SK-N-SH (cell line): ENCODE measurements at regions not wholly inside any gene's neighbourhood (a gene's known extent, or its start where the extent isn't known, plus 50 kb on each side); places are given as distances from the start of the nearest gene placed in this dataset.

Experiments used
- CTCF ChIA-PET: fragments of 300-600, 350-600 bp; formaldehyde crosslinking; extraction: SDS; loops from one replicate; lab custom pipeline; 2021; lab: Yijun Ruan, JAX
- POLR2A ChIA-PET: fragments of 350-600 bp; sonication (Branson Sonifier 250); formaldehyde crosslinking; extraction: SDS; loops from one replicate; lab custom pipeline; 2020; ENCODE audit warnings: antibody characterized with exemption, inconsistent platforms; lab: Yijun Ruan, JAX
- DNase-seq: peaks from one replicate; pipeline ENCODE4 v3.0.0; 2012
- H2AFZ ChIP-seq: fragments of 200-600 bp; sonication (generic); 2 replicates; pipeline ENCODE4 v1.8.1; 2016; ENCODE audit warnings: antibody characterized with exemption, mild to moderate bottlenecking, low read depth
- H3F3A ChIP-seq: fragments of 200-600 bp; sonication (generic); replicated peaks from 2 replicates; pipeline ENCODE3; 2016; ENCODE audit warnings: antibody characterized with exemption, mild to moderate bottlenecking; ENCODE audit not compliant: insufficient read depth
- H3K27ac ChIP-seq, 2 experiments: fragments of 200-500 bp in 1 of 2; fragments of 200-600 bp in 1 of 2; sonication (Bioruptor generic) in 1 of 2; sonication (generic), shearing (Covaris generic) in 1 of 2; 2 replicates each; pipeline versions ENCODE4 v1.5.1 to v1.6.1; 2014 to 2016; ENCODE audit warnings: low read depth in 2 of 2, inconsistent platforms in 1 of 2, low read length in 1 of 2, mild to moderate bottlenecking in 1 of 2, mixed read lengths in 1 of 2
- H3K27me3 ChIP-seq: fragments of 200-600 bp; sonication (generic), shearing (Covaris generic); 2 replicates; pipeline ENCODE4 v1.6.1; 2016; ENCODE audit warnings: mixed run types; ENCODE audit not compliant: insufficient read depth
- H3K36me3 ChIP-seq, 2 experiments: fragments of 200-500 bp in 1 of 2; fragments of 200-600 bp in 1 of 2; sonication (Bioruptor generic) in 1 of 2; sonication (generic) in 1 of 2; replicated peaks in 1 of 2; 2 replicates each; pipeline versions ENCODE3 to v1.5.1; 2014 to 2016; ENCODE audit warnings: low read length in 1 of 2, mild to moderate bottlenecking in 1 of 2; ENCODE audit not compliant: insufficient read depth in 2 of 2, control insufficient read depth in 1 of 2
- H3K4me1 ChIP-seq, 2 experiments: fragments of 200-500 bp in 1 of 2; fragments of 200-600 bp in 1 of 2; sonication (Bioruptor generic) in 1 of 2; sonication (generic), shearing (Covaris generic) in 1 of 2; 2 replicates each; pipeline versions ENCODE4 v1.5.1 to v1.6.1; 2014 to 2016; ENCODE audit warnings: low read depth in 1 of 2, low read length in 1 of 2, mixed run types in 1 of 2; ENCODE audit not compliant: insufficient read depth in 2 of 2, control insufficient read depth in 1 of 2
- H3K4me2 ChIP-seq: fragments of 200-600 bp; sonication (generic), shearing (Covaris generic); 2 replicates; pipeline ENCODE4 v1.6.1; 2017; ENCODE audit warnings: mixed run types
- H3K4me3 ChIP-seq, 2 experiments: fragments of 200-500 bp in 1 of 2; fragments of 200-600 bp in 1 of 2; sonication (Bioruptor generic) in 1 of 2; sonication (generic), shearing (Covaris generic) in 1 of 2; 2 replicates each; pipeline versions ENCODE4 v1.5.1 to v1.8.1; 2014 to 2016; ENCODE audit warnings: low read depth in 2 of 2, inconsistent platforms in 1 of 2, low read length in 1 of 2, mild to moderate bottlenecking in 1 of 2, mixed read lengths in 1 of 2, moderate library complexity in 1 of 2
- H3K79me2 ChIP-seq: fragments of 200-600 bp; sonication (generic); 2 replicates; pipeline ENCODE4 v1.8.1; 2017; ENCODE audit warnings: mild to moderate bottlenecking; ENCODE audit not compliant: insufficient read depth
- H3K9ac ChIP-seq: fragments of 200-600 bp; sonication (generic); 2 replicates; pipeline ENCODE4 v1.6.1; 2017; ENCODE audit warnings: mixed run types
- H3K9me2 ChIP-seq: fragments of 200-600 bp; sonication (generic); 2 replicates; pipeline ENCODE4 v1.6.1; 2017; ENCODE audit warnings: mixed run types
- H3K9me3 ChIP-seq: fragments of 200-600 bp; sonication (generic); 2 replicates; pipeline ENCODE4 v1.6.1; 2017; ENCODE audit warnings: mixed run types, mild to moderate bottlenecking, moderate library complexity
- H4K20me1 ChIP-seq: fragments of 200-600 bp; sonication (generic); 2 replicates; pipeline ENCODE4 v1.6.1; 2017; ENCODE audit warnings: mild to moderate bottlenecking, mixed run types; ENCODE audit not compliant: insufficient read depth
- CHD2 ChIP-seq: fragments of 150-350 bp; IDR thresholded peaks from 2 replicates; pipeline ENCODE4 v1.6.1; 2018; ENCODE audit warnings: low read length; ENCODE audit not compliant: partially characterized antibody
- ELF1 ChIP-seq: IDR thresholded peaks from 2 replicates; pipeline ENCODE4 v1.4.0; 2012
- EP300 ChIP-seq, 2 experiments: IDR thresholded peaks; 2 replicates each; pipeline versions ENCODE4 v1.4.0 to v1.6.1; 2012; ENCODE audit warnings: borderline replicate concordance in 1 of 2, low read depth in 1 of 2, low read length in 1 of 2
- EZH2phosphoT487 ChIP-seq: fragments of 200-600 bp; sonication (generic); IDR thresholded peaks from 2 replicates; pipeline ENCODE4 v1.6.1; 2017; ENCODE audit warnings: low read depth, mixed run types, mild to moderate bottlenecking, antibody characterized with exemption, moderate library complexity, borderline replicate concordance
- FOXM1 ChIP-seq: IDR thresholded peaks from 2 replicates; pipeline ENCODE4 v1.4.0; 2012; ENCODE audit warnings: low read depth, mild to moderate bottlenecking
- MEF2A ChIP-seq: IDR thresholded peaks from 2 replicates; pipeline ENCODE4 v1.4.0; 2012; ENCODE audit warnings: low read depth, borderline replicate concordance
- RAD21 ChIP-seq: IDR thresholded peaks from 2 replicates; pipeline ENCODE4 v1.6.1; 2012; ENCODE audit warnings: mild to moderate bottlenecking, low read length
- RFX5 ChIP-seq: IDR thresholded peaks from 2 replicates; pipeline ENCODE4 v1.6.1; 2012; ENCODE audit warnings: mild to moderate bottlenecking, improper control_type of control experiment, low read length
- SMC3 ChIP-seq: IDR thresholded peaks from 2 replicates; pipeline ENCODE4 v1.6.1; 2012; ENCODE audit warnings: low read depth, low read length, improper control_type of control experiment
- TEAD4 ChIP-seq: IDR thresholded peaks from 2 replicates; pipeline ENCODE4 v1.4.0; 2012; ENCODE audit warnings: mild to moderate bottlenecking, borderline replicate concordance; ENCODE audit not compliant: insufficient read depth
- YY1 ChIP-seq: IDR thresholded peaks from 2 replicates; pipeline ENCODE4 v1.4.0; 2012; ENCODE audit warnings: low read depth, mild to moderate bottlenecking
- WGBS: methylation state at CpG from one replicate; pipeline ENCODE4 v1.1.6; 2017; ENCODE audit warnings: low lambda C conversion rate; 5-methylcytosine and 5-hydroxymethylcytosine counted together
- TF ChIP-seq, protein P1 (sequence below): IDR thresholded peaks from 2 replicates; pipeline ENCODE4 v1.4.0; 2012; ENCODE audit warnings: low read depth, borderline replicate concordance
- TF ChIP-seq, protein P2 (sequence below): IDR thresholded peaks from 2 replicates; pipeline ENCODE4; 2012
- TF ChIP-seq, protein P3 (sequence below): IDR thresholded peaks from 2 replicates; pipeline ENCODE4 v1.6.1; 2012; ENCODE audit warnings: mild to moderate bottlenecking, low read depth, low read length, moderate library complexity

DNA sequence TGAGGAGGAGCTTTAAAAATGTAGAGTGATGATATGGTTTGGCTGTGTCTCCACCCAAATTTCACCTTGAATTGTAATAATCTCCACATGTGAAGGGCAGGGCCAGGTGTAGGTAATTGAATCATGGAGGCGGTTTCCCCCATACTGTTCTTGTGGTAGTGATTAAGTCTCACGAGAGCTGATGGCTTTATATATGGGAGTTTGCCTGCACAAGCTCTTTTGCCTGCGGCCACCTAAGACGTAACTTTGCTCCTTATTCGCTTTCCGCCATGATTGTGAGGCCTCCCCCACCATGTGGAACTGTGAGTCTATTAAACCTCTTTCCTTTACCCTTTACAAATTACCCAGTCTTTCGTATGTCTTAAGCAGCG lies 332.0 kb downstream of the RAPGEF2 start (continued):
- TF ChIP-seq, protein P1, sequence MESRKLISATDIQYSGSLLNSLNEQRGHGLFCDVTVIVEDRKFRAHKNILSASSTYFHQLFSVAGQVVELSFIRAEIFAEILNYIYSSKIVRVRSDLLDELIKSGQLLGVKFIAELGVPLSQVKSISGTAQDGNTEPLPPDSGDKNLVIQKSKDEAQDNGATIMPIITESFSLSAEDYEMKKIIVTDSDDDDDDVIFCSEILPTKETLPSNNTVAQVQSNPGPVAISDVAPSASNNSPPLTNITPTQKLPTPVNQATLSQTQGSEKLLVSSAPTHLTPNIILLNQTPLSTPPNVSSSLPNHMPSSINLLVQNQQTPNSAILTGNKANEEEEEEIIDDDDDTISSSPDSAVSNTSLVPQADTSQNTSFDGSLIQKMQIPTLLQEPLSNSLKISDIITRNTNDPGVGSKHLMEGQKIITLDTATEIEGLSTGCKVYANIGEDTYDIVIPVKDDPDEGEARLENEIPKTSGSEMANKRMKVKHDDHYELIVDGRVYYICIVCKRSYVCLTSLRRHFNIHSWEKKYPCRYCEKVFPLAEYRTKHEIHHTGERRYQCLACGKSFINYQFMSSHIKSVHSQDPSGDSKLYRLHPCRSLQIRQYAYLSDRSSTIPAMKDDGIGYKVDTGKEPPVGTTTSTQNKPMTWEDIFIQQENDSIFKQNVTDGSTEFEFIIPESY, result no peak
- TF ChIP-seq FOXM1, result no peak

- H4K20me1 ChIP-seq, result no peaks in the 10 kb centered on the region
- no peak for DNase-seq
- no peaks in the 10 kb centered on the region for H3K36me3 ChIP-seq
- no peaks in the 10 kb centered on the region for H3K79me2 ChIP-seq
- H3F3A ChIP-seq, result peaks cover 10% of the 10 kb centered on the region
- no peak overlapping the region for H3K4me2 ChIP-seq
- CTCF ChIA-PET, result no interaction called here
- no peaks in the 10 kb centered on the region for H3K9me3 ChIP-seq
- H3K9me2 ChIP-seq, result no peaks in the 10 kb centered on the region
- peaks cover 0 to 17% of the 10 kb centered on the region in 2 experiments; a peak in 1 of 4 replicates for H3K4me1 ChIP-seq
- H3K9ac ChIP-seq, result peak overlapping the region; percentile 19; the same call in 1 of the 2 replicates
- 0 out of 2 replicates have a peak overlapping the region, but pooled peaks have one; percentile 46 for H2AFZ ChIP-seq
- H3K4me3 ChIP-seq, result no peak overlapping the region
- TF ChIP-seq MEF2A (no peak), YY1 (no peak), TEAD4 (no peak), SMC3 (no peak), RAD21 (no peak), ELF1 (no peak), CHD2 (no peak), FOXM1 (no peak), EZH2phosphoT487 (no peak), EP300 (IDR thresholded peaks at IDR 0.05; ENCODE audit: borderline replicate concordance in 1 of 2, low read depth in 1 of 2, low read length in 1 of 2) (no peak), RFX5 (no peak)
- TF ChIP-seq, protein P2, sequence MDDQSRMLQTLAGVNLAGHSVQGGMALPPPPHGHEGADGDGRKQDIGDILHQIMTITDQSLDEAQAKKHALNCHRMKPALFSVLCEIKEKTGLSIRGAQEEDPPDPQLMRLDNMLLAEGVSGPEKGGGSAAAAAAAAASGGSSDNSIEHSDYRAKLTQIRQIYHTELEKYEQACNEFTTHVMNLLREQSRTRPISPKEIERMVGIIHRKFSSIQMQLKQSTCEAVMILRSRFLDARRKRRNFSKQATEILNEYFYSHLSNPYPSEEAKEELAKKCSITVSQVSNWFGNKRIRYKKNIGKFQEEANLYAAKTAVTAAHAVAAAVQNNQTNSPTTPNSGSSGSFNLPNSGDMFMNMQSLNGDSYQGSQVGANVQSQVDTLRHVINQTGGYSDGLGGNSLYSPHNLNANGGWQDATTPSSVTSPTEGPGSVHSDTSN, result no peak
- TF ChIP-seq, protein P3, sequence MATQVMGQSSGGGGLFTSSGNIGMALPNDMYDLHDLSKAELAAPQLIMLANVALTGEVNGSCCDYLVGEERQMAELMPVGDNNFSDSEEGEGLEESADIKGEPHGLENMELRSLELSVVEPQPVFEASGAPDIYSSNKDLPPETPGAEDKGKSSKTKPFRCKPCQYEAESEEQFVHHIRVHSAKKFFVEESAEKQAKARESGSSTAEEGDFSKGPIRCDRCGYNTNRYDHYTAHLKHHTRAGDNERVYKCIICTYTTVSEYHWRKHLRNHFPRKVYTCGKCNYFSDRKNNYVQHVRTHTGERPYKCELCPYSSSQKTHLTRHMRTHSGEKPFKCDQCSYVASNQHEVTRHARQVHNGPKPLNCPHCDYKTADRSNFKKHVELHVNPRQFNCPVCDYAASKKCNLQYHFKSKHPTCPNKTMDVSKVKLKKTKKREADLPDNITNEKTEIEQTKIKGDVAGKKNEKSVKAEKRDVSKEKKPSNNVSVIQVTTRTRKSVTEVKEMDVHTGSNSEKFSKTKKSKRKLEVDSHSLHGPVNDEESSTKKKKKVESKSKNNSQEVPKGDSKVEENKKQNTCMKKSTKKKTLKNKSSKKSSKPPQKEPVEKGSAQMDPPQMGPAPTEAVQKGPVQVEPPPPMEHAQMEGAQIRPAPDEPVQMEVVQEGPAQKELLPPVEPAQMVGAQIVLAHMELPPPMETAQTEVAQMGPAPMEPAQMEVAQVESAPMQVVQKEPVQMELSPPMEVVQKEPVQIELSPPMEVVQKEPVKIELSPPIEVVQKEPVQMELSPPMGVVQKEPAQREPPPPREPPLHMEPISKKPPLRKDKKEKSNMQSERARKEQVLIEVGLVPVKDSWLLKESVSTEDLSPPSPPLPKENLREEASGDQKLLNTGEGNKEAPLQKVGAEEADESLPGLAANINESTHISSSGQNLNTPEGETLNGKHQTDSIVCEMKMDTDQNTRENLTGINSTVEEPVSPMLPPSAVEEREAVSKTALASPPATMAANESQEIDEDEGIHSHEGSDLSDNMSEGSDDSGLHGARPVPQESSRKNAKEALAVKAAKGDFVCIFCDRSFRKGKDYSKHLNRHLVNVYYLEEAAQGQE, result no peak
- H3K27ac ChIP-seq, result peak overlapping the region in 1 of 2 experiments; percentile 53; a peak in 2 of 4 replicates
- 89% methylated on average over 3 of the region's 3 CpGs for WGBS
- H3K27me3 ChIP-seq, result no peaks in the 10 kb centered on the region
- POLR2A ChIA-PET, result no interaction called here
Observed at GRCh38 chr4:159435561-159436023, 332.7 kb downstream of the RAPGEF2 start.
